OCI-LY7 (cell line): ENCODE measurements at regions not wholly inside any gene's neighbourhood (a gene's known extent, or its start where the extent isn't known, plus 50 kb on each side); places are given as distances from the start of the nearest gene placed in this dataset.

Experiments used
- EZH2phosphoT487 ChIP-seq: fragments of 200-600 bp; sonication (generic); IDR thresholded peaks from 2 replicates; pipeline ENCODE4 v1.6.1; 2018; ENCODE audit warnings: low read depth, borderline replicate concordance, mild to moderate bottlenecking, mixed run types, antibody characterized with exemption, low read length, moderate library complexity, mixed read lengths
- TF ChIP-seq, protein P1 (sequence below): fragments of 200-600 bp; sonication (generic); conservative IDR thresholded peaks from 2 replicates; pipeline ENCODE4 v1.5.1; 2014; ENCODE audit warnings: mild to moderate bottlenecking, antibody characterized with exemption, low read length, moderate library complexity, mixed read lengths

GRCh38 chr7:114363292-114363691, 51.3 kb upstream of the FOXP2 start:
- TF ChIP-seq, protein P1, sequence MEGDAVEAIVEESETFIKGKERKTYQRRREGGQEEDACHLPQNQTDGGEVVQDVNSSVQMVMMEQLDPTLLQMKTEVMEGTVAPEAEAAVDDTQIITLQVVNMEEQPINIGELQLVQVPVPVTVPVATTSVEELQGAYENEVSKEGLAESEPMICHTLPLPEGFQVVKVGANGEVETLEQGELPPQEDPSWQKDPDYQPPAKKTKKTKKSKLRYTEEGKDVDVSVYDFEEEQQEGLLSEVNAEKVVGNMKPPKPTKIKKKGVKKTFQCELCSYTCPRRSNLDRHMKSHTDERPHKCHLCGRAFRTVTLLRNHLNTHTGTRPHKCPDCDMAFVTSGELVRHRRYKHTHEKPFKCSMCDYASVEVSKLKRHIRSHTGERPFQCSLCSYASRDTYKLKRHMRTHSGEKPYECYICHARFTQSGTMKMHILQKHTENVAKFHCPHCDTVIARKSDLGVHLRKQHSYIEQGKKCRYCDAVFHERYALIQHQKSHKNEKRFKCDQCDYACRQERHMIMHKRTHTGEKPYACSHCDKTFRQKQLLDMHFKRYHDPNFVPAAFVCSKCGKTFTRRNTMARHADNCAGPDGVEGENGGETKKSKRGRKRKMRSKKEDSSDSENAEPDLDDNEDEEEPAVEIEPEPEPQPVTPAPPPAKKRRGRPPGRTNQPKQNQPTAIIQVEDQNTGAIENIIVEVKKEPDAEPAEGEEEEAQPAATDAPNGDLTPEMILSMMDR = no peak
- no peak for TF ChIP-seq EZH2phosphoT487
